K562 (cell line): ENCODE measurements at regions not wholly inside any gene's neighbourhood (a gene's known extent, or its start where the extent isn't known, plus 50 kb on each side); places are given as distances from the start of the nearest gene placed in this dataset.

ENCODE experiments used
- ATAC-seq: fragments of 200-7000 bp; cut with Tn5 transposase; 3 replicates; pipeline ENCODE4 v1.9.1; 2020; ENCODE audit warnings: moderate library complexity
- BruUV-seq: library from RNA; stranded (reverse); fragments of 400-500 nt; replicated peaks from 2 replicates; lab custom pipeline; 2021; lab: Mats Ljungman, UMichigan
- CTCF ChIA-PET: fragments of 300-600 bp; formaldehyde crosslinking; extraction: SDS; loops from one replicate; lab custom pipeline; 2021; ENCODE audit warnings: low intra/inter-chr PET ratio; lab: Yijun Ruan, JAX
- POLR2A ChIA-PET: fragments of 300-600, 350-650 bp; sonication (Branson Sonifier 250); formaldehyde crosslinking; extraction: SDS; loops from one replicate; lab custom pipeline; 2021; ENCODE audit warnings: antibody characterized with exemption, inconsistent platforms; lab: Yijun Ruan, JAX
- DNase-seq, 4 experiments: peaks; one replicate each; pipeline versions ENCODE4 v3.0.0 to v3.0.0-alpha.2; 2011 to 2018; ENCODE audit warnings: low spot score in 3 of 4, mixed read lengths in 3 of 4; ENCODE audit errors: extremely low read depth in 1 of 4
- FAIRE-seq: peaks from 2 replicates; lab custom pipeline; 2011; peaks lifted over from hg19 to GRCh38; lab: Jason Lieb, UNC
- H2AFZ ChIP-seq: 2 replicates; pipeline ENCODE4 v1.6.0; 2011; ENCODE audit warnings: low read depth, low read length, control low read depth, inconsistent platforms
- H3K27ac ChIP-seq: fragments of 200-600 bp; 3 replicates; pipeline ENCODE4 v1.8.0; 2011; ENCODE audit warnings: low read depth, mild to moderate bottlenecking, control low read depth, inconsistent platforms, low read length, moderate library complexity, mixed read lengths; ENCODE audit errors: extremely low read depth
- H3K27me3 ChIP-seq, 2 experiments: fragments of 300-600 bp in 1 of 2; 2 replicates in 1 of 2; 3 replicates in 1 of 2; pipeline versions ENCODE4 v1.6.0 to v1.8.0; 2011; ENCODE audit warnings: inconsistent platforms in 2 of 2, low read length in 2 of 2, mild to moderate bottlenecking in 1 of 2, mixed read lengths in 1 of 2, moderate library complexity in 1 of 2; ENCODE audit not compliant: control insufficient read depth in 2 of 2, insufficient read depth in 2 of 2
- H3K36me3 ChIP-seq: fragments of 300-600 bp; 3 replicates; pipeline ENCODE4 v1.8.0; 2011; ENCODE audit warnings: mild to moderate bottlenecking, low read length, inconsistent platforms; ENCODE audit not compliant: control insufficient read depth, insufficient read depth
- H3K4me1 ChIP-seq, 2 experiments: fragments of 200-600 bp in 1 of 2; replicated peaks in 1 of 2; 2 replicates in 1 of 2; 3 replicates in 1 of 2; pipeline versions ENCODE4 v1.5.1 to v1.8.0; 2011; ENCODE audit warnings: inconsistent platforms in 2 of 2, low read length in 2 of 2, mild to moderate bottlenecking in 1 of 2, mixed read lengths in 1 of 2, moderate library complexity in 1 of 2; ENCODE audit not compliant: control insufficient read depth in 2 of 2, insufficient read depth in 2 of 2
- H3K4me2 ChIP-seq: 2 replicates; pipeline ENCODE4 v1.6.1; 2011; ENCODE audit warnings: low read length, control low read depth, inconsistent platforms, mixed read lengths; ENCODE audit not compliant: insufficient read depth
- H3K4me3 ChIP-seq: fragments of 200-600 bp; sonication (generic), shearing (Covaris generic); 2 replicates; pipeline ENCODE4 v1.5.1; 2016; ENCODE audit warnings: control low read depth, inconsistent platforms
- H3K79me2 ChIP-seq: fragments of 200-600 bp; 3 replicates; pipeline ENCODE4 v1.8.0; 2011; ENCODE audit warnings: low read length, inconsistent platforms; ENCODE audit not compliant: control insufficient read depth, insufficient read depth
- H3K9ac ChIP-seq, 2 experiments: 2 replicates each; pipeline versions ENCODE4 v1.6.0 to v1.6.1; 2011; ENCODE audit warnings: low read depth in 2 of 2, low read length in 2 of 2, control low read depth in 1 of 2, inconsistent platforms in 1 of 2, mild to moderate bottlenecking in 1 of 2, mixed read lengths in 1 of 2; ENCODE audit not compliant: insufficient read depth in 1 of 2
- H3K9me1 ChIP-seq: one replicate; pipeline ENCODE4 v1.6.0; 2011; ENCODE audit warnings: inconsistent platforms, mild to moderate bottlenecking, low read length, moderate library complexity; ENCODE audit not compliant: control insufficient read depth, insufficient read depth
- H3K9me3 ChIP-seq: replicated peaks from 2 replicates; pipeline ENCODE4 v1.5.1; 2011; ENCODE audit warnings: low read depth, low read length, inconsistent platforms; ENCODE audit not compliant: control insufficient read depth, insufficient read depth
- H4K20me1 ChIP-seq: replicated peaks from 2 replicates; pipeline ENCODE4 v1.6.1; 2011; ENCODE audit warnings: low read length, inconsistent platforms, mixed read lengths; ENCODE audit not compliant: control insufficient read depth, insufficient read depth
- RAD21 ChIP-seq, 2 experiments: fragments of 250-450 bp in 1 of 2; fragments of 450-650 bp in 1 of 2; sonication (Bioruptor Pico) in 1 of 2; formaldehyde crosslinking in 1 of 2; IDR thresholded peaks in 1 of 2; conservative IDR thresholded peaks in 1 of 2; 2 replicates each; pipeline versions ENCODE4 v1.4.0 to v1.8.0; 2020 to 2022; ENCODE audit warnings: mild to moderate bottlenecking in 2 of 2, moderate library complexity in 1 of 2
- ZBTB8A ChIP-seq: fragments of 450-650 bp; IDR thresholded peaks from 2 replicates; pipeline ENCODE4 v1.6.1; 2018; ENCODE audit warnings: mild to moderate bottlenecking, moderate library complexity; ENCODE audit not compliant: partially characterized antibody
- WGBS: fragments of 100-300 bp; shearing (Covaris generic); methylation state at CpG from one replicate; pipeline ENCODE4 v1.1.6; 2016; ENCODE audit warnings: low coverage, mixed read lengths; ENCODE audit not compliant: insufficient coverage; ENCODE audit errors: missing lambda C conversion rate; 5-methylcytosine and 5-hydroxymethylcytosine counted together
- in situ Hi-C: fragments of 300-500 bp; cut with MboI; formaldehyde crosslinking; loops from 4 replicates; pipeline ENCODE4 v1.15.0; 2018; ENCODE audit warnings: inconsistent platforms, mixed read lengths
- intact Hi-C: fragments of 100-400 bp; cut with micrococcal nuclease; formaldehyde crosslinking; loops from 2 replicates; pipeline ENCODE4 v1.14.2; 2022
- TF ChIP-seq, protein P1 (sequence below): fragments of 450-650 bp; IDR thresholded peaks from 2 replicates; pipeline ENCODE4 v1.7.0; 2016; ENCODE audit warnings: borderline replicate concordance
- TF ChIP-seq, protein P2 (sequence below), 3 experiments: IDR thresholded peaks in 2 of 3; conservative IDR thresholded peaks in 1 of 3; 2 replicates each; pipeline ENCODE4 v1.5.1; 2011 to 2012; ENCODE audit warnings: low read length in 3 of 3, mild to moderate bottlenecking in 3 of 3, control low read depth in 2 of 3, improper control_type of control experiment in 1 of 3, inconsistent platforms in 1 of 3, low read depth in 1 of 3, mixed read lengths in 1 of 3, moderate library complexity in 1 of 3; ENCODE audit not compliant: insufficient read depth in 2 of 3

DNA sequence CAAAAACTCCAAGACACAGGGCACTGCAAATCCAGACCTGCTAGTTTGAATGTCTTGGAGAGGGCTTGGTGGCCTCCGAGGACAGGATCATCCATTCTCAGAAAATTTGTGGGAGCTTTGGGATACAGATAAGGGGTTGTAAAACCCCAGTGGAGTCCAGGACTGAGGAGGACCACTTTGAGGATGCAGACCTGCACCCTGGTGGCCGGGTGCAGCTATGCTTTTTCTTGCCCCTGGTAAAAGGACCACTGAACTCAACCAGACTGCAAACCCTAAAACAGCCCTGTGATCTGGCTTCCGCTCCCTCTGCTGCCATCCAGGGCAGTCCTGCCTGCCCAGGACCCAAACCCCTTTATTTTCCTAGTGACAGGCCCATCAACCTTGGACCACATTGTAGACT lies 169.5 kb upstream of the DAAM1 start:
- ChIA-PET POLR2A (no interaction called here), CTCF (no interaction called here)
- intact Hi-C loops (loop anchor here (5.0 kb wide), 1 partner anchor 517 kb away; no protein-coding TSS in a partner anchor), in situ Hi-C loops (no loop called here)
- BruUV-seq: no TSS peak
- Histone ChIP-seq H3K36me3 (no peaks in the 10 kb centered on the region), H3K9me1 (no peaks in the 10 kb centered on the region), H3K27me3 (no peaks in the 10 kb centered on the region), H3K79me2 (no peaks in the 10 kb centered on the region), H2AFZ (no peak overlapping the region), H3K4me1 (no peaks in the 10 kb centered on the region), H3K4me2 (no peak overlapping the region), H4K20me1 (no peaks in the 10 kb centered on the region), H3K9ac (no peak overlapping the region), H3K9me3 (no peaks in the 10 kb centered on the region), H3K4me3 (no peak overlapping the region), H3K27ac (no peak overlapping the region)
- FAIRE-seq (no peak), DNase-seq (peak in 2 of 4 experiments; percentile 4), ATAC-seq (peak; percentile 40; the same call in 1 of the 3 replicates)
- TF ChIP-seq ZBTB8A: no peak
- TF ChIP-seq, protein P1, sequence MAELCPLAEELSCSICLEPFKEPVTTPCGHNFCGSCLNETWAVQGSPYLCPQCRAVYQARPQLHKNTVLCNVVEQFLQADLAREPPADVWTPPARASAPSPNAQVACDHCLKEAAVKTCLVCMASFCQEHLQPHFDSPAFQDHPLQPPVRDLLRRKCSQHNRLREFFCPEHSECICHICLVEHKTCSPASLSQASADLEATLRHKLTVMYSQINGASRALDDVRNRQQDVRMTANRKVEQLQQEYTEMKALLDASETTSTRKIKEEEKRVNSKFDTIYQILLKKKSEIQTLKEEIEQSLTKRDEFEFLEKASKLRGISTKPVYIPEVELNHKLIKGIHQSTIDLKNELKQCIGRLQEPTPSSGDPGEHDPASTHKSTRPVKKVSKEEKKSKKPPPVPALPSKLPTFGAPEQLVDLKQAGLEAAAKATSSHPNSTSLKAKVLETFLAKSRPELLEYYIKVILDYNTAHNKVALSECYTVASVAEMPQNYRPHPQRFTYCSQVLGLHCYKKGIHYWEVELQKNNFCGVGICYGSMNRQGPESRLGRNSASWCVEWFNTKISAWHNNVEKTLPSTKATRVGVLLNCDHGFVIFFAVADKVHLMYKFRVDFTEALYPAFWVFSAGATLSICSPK: no peak
- peak in 1 of 2 experiments; percentile 32; a peak in 1 of 4 replicates for TF ChIP-seq RAD21 (CRISPR knock-in tag; conservative IDR thresholded peaks at IDR 0.05 in 1 of 2, IDR thresholded peaks at IDR 0.05 in 1 of 2)
- TF ChIP-seq, protein P2, sequence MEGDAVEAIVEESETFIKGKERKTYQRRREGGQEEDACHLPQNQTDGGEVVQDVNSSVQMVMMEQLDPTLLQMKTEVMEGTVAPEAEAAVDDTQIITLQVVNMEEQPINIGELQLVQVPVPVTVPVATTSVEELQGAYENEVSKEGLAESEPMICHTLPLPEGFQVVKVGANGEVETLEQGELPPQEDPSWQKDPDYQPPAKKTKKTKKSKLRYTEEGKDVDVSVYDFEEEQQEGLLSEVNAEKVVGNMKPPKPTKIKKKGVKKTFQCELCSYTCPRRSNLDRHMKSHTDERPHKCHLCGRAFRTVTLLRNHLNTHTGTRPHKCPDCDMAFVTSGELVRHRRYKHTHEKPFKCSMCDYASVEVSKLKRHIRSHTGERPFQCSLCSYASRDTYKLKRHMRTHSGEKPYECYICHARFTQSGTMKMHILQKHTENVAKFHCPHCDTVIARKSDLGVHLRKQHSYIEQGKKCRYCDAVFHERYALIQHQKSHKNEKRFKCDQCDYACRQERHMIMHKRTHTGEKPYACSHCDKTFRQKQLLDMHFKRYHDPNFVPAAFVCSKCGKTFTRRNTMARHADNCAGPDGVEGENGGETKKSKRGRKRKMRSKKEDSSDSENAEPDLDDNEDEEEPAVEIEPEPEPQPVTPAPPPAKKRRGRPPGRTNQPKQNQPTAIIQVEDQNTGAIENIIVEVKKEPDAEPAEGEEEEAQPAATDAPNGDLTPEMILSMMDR (IDR thresholded peaks at IDR 0.05 in 2 of 3, conservative IDR thresholded peaks at IDR 0.05 in 1 of 3; ENCODE audit: insufficient read depth in 2 of 3, low read depth in 1 of 3, low read length in 3 of 3): peak; percentile 19 to 28 (median 26); a peak in 2 of 6 replicates
- WGBS: no CpG with 5 or more reads among the region's 3 CpGs
